Coronary artery (tissue), 2 donors: ENCODE measurements at regions not wholly inside any gene's neighbourhood (a gene's known extent, or its start where the extent isn't known, plus 50 kb on each side); places are given as distances from the start of the nearest gene placed in this dataset.
"Not testable (repeated sequence)": the region's sequence is repeated elsewhere in the genome, so short reads cannot be mapped to it uniquely, and the experiment has no call there.

ENCODE experiments used
- DNase-seq: peaks from one replicate; pipeline ENCODE4 v3.0.0-alpha.2; 2017; ENCODE audit warnings: low spot score
- H3K27ac ChIP-seq, 2 donors: fragments of 200-600 bp; sonication (generic); one replicate each; pipeline ENCODE4 v1.5.1; 2016 to 2019
- H3K4me3 ChIP-seq: fragments of 200-600 bp; sonication (generic); 2 replicates; pipeline ENCODE4 v1.5.1; 2016; ENCODE audit warnings: mild to moderate bottlenecking, moderate library complexity
- TF ChIP-seq, protein P1 (sequence below): fragments of 200-600 bp; sonication (generic); IDR thresholded peaks from one replicate; pipeline ENCODE4 v1.5.1; 2019; ENCODE audit warnings: antibody characterized with exemption

DNA sequence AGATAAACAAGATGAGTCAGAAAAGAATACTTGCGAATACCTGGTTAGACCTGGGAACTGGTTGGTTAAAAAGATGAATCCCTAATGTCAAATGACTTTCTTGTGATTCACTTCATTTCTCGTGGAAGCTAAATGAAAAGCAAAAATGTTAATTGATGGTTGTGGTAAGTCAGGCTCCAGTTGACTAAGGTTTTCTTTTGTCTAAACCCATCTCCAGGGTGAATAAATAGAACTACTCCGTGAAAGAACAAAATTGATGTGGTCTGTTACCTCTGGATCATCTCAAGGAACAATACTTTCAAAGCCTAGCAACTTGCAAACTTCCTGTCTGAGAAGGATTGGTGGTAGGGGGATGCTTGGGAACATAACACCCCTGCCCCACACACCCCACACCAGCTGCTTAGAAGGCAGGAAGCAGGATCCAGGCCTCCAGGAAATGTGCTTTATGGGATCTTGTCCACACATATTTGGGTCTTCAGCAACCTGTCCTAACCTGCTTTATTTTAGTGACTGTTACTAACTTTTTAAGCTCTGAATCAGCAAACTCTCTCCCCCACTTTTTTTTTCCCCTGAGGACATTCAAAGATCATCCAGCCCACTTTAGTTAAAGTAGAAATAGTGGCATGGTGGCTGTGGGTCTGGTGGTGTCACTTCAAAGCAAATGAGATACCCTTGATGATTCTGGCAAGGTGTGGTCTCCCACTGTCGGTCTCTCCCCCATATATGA lies 60.4 kb upstream of the PTHLH start:
- no peak for DNase-seq
- TF ChIP-seq, protein P1, sequence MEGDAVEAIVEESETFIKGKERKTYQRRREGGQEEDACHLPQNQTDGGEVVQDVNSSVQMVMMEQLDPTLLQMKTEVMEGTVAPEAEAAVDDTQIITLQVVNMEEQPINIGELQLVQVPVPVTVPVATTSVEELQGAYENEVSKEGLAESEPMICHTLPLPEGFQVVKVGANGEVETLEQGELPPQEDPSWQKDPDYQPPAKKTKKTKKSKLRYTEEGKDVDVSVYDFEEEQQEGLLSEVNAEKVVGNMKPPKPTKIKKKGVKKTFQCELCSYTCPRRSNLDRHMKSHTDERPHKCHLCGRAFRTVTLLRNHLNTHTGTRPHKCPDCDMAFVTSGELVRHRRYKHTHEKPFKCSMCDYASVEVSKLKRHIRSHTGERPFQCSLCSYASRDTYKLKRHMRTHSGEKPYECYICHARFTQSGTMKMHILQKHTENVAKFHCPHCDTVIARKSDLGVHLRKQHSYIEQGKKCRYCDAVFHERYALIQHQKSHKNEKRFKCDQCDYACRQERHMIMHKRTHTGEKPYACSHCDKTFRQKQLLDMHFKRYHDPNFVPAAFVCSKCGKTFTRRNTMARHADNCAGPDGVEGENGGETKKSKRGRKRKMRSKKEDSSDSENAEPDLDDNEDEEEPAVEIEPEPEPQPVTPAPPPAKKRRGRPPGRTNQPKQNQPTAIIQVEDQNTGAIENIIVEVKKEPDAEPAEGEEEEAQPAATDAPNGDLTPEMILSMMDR = no peak
- H3K4me3 ChIP-seq = no peak overlapping the region
- H3K27ac ChIP-seq = no peak overlapping the region

GRCh38 chr12:28033538-28033915 lies 61.0 kb upstream of the PTHLH start:
- TF ChIP-seq, protein P1 = no peak
- H3K4me3 ChIP-seq = no peak overlapping the region
- DNase-seq = no peak
- no peak overlapping the region for H3K27ac ChIP-seq

- no peak for DNase-seq
- H3K27ac ChIP-seq = no peak overlapping the region
- H3K4me3 ChIP-seq = no peak overlapping the region
- TF ChIP-seq, protein P1 = no peak
Observed at GRCh38 chr12:28034271-28034670, 61.7 kb upstream of the PTHLH start.

DNA sequence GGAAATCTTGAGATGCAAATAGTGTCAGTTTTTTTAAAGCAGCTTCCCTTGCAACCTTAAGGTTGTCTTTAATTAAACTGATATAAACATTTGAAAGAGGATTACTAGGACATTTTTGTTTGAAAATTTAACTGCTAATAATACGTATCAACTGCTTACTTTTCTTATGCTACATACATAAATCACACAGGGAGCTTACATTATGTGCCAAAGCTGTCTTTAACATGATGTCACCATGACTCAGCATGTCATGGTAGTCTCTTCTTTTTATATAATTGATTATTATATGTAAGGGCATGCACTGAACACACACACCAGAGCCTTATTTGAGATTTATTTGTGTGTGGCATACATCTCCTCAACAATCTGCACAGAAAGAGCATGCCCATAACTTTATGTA lies 63.0 kb upstream of the PTHLH start:
- no peak overlapping the region for H3K4me3 ChIP-seq
- no peak for DNase-seq
- TF ChIP-seq, protein P1 = no peak
- no peak overlapping the region for H3K27ac ChIP-seq

DNA sequence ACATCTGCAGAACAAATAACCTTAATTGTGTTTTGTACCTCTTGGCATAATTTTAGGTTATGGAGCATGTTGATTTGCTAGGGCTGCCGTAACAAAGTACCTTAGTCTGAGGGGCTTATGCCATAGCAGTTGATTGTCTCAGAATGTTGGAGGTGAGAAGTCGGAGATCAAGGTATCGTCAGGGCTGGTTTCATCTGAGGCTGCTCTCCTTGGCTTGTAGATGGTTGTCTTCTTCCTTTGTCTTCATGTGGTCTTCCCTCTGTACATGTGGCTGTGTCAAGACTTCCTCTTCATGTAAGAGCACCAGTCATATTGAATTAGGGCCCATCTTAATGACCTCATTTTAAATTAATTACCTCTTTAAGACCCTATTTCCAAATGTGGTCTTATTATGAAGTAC lies 64.4 kb upstream of the PTHLH start:
- Histone ChIP-seq H3K27ac (no peak overlapping the region), H3K4me3 (no peak overlapping the region)
- no peak for DNase-seq
- TF ChIP-seq, protein P1 = no peak

DNA sequence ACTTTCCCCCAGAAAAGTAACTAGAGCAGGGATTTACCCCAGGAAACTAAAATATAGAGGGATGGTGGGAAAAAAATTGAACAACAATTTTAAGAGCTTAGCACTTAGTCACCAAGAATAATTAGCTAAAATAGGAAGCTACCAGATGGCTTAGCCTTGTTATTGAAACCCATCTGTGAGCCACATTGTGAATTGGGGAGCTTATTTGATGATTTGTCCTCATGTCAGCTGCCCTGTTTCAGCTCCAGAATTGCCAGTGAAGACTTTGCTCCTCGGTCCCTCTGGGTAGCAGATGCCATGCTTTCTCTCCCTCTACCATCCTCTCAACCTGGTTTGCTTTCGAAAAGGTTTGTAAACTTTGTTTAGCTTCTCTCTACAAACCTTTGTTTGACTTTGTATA lies 67.7 kb upstream of the PTHLH start:
- DNase-seq = no peak
- TF ChIP-seq, protein P1 = no peak
- Histone ChIP-seq H3K27ac (no peak overlapping the region), H3K4me3 (no peak overlapping the region)

DNA sequence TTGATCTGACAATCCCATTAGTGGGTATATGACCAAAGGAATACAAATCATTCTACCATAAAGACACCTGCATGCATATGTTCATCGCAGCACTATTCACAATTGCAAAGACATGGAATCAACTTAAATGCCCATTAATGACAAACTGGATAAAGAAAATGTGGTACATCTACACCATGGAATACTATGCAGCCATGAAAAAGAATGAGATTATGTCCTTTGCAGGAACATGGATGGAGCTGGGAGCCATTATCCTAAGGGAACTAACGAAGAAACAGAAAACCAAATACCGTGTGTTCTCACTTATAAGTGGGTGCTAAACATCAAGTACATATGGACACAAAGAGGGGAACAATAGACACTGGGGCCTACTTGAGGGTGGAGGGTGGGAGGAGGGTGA lies 74.1 kb upstream of the PTHLH start:
- not testable (repeated sequence) for H3K27ac ChIP-seq, DNase-seq, H3K4me3 ChIP-seq
